22Rv1 (cell line): ENCODE measurements at regions not wholly inside any gene's neighbourhood (a gene's known extent, or its start where the extent isn't known, plus 50 kb on each side); places are given as distances from the start of the nearest gene placed in this dataset.
A peak's percentile ranks its signal among the peaks of the same experiment; 100 is the strongest.
"Not testable (repeated sequence)": the region's sequence is repeated elsewhere in the genome, so short reads cannot be mapped to it uniquely, and the experiment has no call there.

Source experiments
- H3K27ac ChIP-seq: fragments of 450-650 bp; 2 replicates; pipeline ENCODE4 v1.5.1; 2017
- ZFX ChIP-seq: fragments of 450-650 bp; IDR thresholded peaks from 2 replicates; pipeline ENCODE4 v1.6.1; 2017; ENCODE audit warnings: antibody characterized with exemption, borderline replicate concordance
- TF ChIP-seq, protein P1 (sequence below): fragments of 450-650 bp; IDR thresholded peaks from 2 replicates; pipeline ENCODE4 v1.5.1; 2017; ENCODE audit warnings: mild to moderate bottlenecking

DNA sequence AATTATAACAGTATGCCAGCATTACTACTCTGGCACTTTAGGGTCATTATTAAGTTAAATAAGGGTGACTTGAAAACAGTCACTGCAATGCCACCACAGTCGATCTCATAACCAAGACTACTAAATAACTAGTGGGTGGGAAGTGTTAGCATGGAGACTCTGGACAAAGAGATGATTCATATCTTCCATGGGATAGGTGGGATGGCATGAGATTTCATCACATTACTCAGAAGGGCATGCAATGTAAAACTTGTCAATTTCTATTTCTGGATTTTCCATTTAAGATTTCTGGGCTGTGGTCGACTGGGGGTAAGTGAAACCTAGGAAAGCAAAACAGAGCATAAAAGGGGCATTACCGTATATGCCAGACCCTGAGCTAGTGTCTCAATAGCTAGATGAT is 538.9 kb upstream of the GRM7 start:
- no peak overlapping the region for H3K27ac ChIP-seq
- no peak for TF ChIP-seq ZFX
- TF ChIP-seq, protein P1, sequence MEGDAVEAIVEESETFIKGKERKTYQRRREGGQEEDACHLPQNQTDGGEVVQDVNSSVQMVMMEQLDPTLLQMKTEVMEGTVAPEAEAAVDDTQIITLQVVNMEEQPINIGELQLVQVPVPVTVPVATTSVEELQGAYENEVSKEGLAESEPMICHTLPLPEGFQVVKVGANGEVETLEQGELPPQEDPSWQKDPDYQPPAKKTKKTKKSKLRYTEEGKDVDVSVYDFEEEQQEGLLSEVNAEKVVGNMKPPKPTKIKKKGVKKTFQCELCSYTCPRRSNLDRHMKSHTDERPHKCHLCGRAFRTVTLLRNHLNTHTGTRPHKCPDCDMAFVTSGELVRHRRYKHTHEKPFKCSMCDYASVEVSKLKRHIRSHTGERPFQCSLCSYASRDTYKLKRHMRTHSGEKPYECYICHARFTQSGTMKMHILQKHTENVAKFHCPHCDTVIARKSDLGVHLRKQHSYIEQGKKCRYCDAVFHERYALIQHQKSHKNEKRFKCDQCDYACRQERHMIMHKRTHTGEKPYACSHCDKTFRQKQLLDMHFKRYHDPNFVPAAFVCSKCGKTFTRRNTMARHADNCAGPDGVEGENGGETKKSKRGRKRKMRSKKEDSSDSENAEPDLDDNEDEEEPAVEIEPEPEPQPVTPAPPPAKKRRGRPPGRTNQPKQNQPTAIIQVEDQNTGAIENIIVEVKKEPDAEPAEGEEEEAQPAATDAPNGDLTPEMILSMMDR: no peak

DNA sequence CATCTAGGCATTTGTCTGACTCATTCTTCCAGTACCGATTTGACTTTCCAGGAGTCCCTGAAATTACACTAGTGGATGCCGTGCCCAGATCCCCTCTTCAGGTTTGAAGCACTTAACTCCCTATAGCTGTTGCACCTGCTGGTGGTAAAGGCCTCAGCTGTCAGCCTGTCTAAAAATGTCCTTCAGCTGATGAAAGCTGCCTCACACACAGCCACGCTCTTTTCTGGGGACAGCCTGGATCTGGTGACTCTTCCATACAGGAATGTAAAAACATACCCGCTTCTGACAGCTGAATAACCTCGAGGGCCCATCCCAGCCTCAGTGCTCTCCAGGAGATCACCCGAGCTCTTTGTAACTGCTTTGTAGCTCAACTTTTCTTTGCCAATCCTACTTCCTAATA is 534.1 kb upstream of the GRM7 start:
- TF ChIP-seq, protein P1: no peak

DNA sequence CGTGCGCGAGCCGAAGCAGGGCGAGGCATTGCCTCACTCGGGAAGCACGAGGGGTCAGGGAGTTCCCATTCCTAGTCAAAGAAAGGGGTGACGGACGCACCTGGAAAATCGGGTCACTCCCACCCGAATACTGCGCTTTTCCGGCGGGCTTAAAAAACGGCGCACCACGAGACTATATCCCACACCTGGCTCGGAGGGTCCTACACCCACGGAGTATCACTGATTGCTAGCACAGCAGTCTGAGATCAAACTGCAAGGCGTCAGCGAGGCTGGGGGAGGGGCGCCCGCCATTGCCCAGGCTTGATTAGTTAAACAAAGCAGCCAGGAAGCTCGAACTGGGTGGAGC is 520.0 kb upstream of the GRM7 start:
- not testable (repeated sequence) for H3K27ac ChIP-seq

More for the DNA sequence above, 534.1 kb upstream of the GRM7 start:
- no peak overlapping the region for H3K27ac ChIP-seq

DNA sequence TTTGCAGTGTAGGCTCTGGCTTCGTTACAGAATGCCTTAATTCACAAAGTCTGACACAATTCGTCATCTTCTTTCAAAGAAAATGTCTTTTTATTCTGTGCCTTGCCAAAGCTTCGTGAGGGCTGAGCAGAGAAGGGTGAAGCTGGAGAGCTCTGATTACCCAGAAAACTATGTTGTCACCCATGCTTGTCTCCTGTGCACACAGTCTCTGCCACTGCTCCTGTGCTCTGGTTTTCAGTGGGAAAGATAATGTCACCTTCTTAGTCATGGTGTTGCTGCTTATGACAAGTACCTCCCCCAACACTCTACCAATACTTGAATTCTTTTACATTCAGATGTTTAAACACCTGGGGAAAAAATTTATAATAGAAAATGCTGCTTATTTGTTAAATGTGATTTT is 509.2 kb upstream of the GRM7 start:
- TF ChIP-seq, protein P1: no peak
- no peak for TF ChIP-seq ZFX
- no peak overlapping the region for H3K27ac ChIP-seq

- TF ChIP-seq ZFX: no peak
- TF ChIP-seq, protein P1: no peak
- no peak overlapping the region for H3K27ac ChIP-seq
These were observed 506.3 kb upstream of the GRM7 start for GRCh38 chr3:6354653-6355052.

DNA sequence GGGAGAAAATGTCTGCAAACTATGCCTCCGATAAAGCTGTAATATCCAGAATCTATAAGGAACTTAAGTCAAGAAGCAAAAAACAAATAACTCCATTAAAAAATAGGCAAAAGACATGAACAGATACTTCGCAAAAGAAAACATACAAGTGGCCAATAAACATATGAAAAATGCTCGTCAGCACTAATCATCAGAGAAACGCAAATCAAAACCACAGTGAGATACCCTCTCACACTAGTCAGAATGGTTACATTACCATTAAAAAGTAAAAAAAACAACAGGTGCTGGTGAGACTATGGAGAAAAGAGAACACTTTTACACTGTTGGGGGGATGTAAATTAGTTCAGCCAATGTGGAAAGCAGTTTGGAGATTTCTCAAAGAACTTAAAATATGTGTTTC is 498.5 kb upstream of the GRM7 start:
- TF ChIP-seq, protein P1: no peak
- TF ChIP-seq ZFX: no peak

GRCh38 chr3:6367171-6367570 is 493.7 kb upstream of the GRM7 start:
- TF ChIP-seq, protein P1: no peak
- no peak for TF ChIP-seq ZFX
- no peak overlapping the region for H3K27ac ChIP-seq

More for the DNA sequence above, 498.5 kb upstream of the GRM7 start:
- no peak overlapping the region for H3K27ac ChIP-seq

DNA sequence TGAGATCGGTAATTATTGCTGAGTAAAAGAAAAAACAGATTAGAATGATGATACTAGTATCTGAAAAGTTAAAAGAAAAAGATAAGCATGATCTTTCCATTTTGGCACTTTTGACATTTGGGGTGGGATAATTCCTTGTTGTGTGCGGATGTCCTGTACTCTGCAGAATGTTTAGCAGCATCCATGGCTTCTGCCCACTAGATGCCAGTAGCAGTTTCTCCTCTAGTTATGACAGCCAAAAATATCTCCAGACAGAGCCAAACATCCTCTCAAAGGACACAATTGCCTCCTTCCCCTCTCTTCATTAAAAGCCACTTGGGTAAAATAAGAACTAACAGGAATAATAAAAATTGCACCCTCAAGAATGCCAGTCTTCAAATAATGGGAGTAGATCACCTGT is 468.8 kb upstream of the GRM7 start:
- no peak overlapping the region for H3K27ac ChIP-seq
- TF ChIP-seq ZFX: no peak
- TF ChIP-seq, protein P1: peak; percentile 22; the same call in 1 of the 2 replicates
